ENCODE measurements at regions not wholly inside any gene's neighbourhood (a gene's known extent, or its start where the extent isn't known, plus 50 kb on each side); places are given as distances from the start of the nearest gene placed in this dataset.
"Not testable (repeated sequence)": the region's sequence is repeated elsewhere in the genome, so short reads cannot be mapped to it uniquely, and the experiment has no call there.

GRCh38 chr12:19778797-19779196 is 339.5 kb downstream of the AEBP2 start:
- no peak for DNase-seq

- no peak for DNase-seq
Observed at GRCh38 chr12:19779395-19780056, 340.2 kb downstream of the AEBP2 start.

GRCh38 chr12:19780460-19780859 is 341.2 kb downstream of the AEBP2 start:
- DNase-seq, result no peak

GRCh38 chr12:19783547-19784444 is 344.5 kb downstream of the AEBP2 start:
- no peak for DNase-seq

GRCh38 chr12:19792028-19792427 is 352.7 kb downstream of the AEBP2 start:
- peak; percentile 28 for DNase-seq

- DNase-seq, result no peak
Observed at GRCh38 chr12:19794116-19794515, 354.8 kb downstream of the AEBP2 start.

GRCh38 chr12:19799216-19799615 is 359.9 kb downstream of the AEBP2 start:
- no peak for DNase-seq

GRCh38 chr12:19799895-19800602 is 360.8 kb downstream of the AEBP2 start:
- no peak for DNase-seq

- no peak for DNase-seq
Observed at GRCh38 chr12:19800884-19801283, 361.6 kb downstream of the AEBP2 start.

- no peak for DNase-seq
Observed at GRCh38 chr12:19801941-19802340, 362.6 kb downstream of the AEBP2 start.

- DNase-seq, result no peak
Observed at GRCh38 chr12:19802915-19803314, 363.6 kb downstream of the AEBP2 start.

- DNase-seq, result no peak
Observed at GRCh38 chr12:19804737-19805136, 365.4 kb downstream of the AEBP2 start.

GRCh38 chr12:19808371-19808770 is 369.1 kb downstream of the AEBP2 start:
- no peak for DNase-seq

GRCh38 chr12:19810213-19810612 is 370.9 kb downstream of the AEBP2 start:
- no peak for DNase-seq

- DNase-seq, result no peak
Observed at GRCh38 chr12:19811922-19812321, 372.6 kb downstream of the AEBP2 start.

GRCh38 chr12:19819231-19819630 is 379.9 kb downstream of the AEBP2 start:
- no peak for DNase-seq

- no peak for DNase-seq
Observed at GRCh38 chr12:19822476-19822875, 383.2 kb downstream of the AEBP2 start.

GRCh38 chr12:19823326-19823725 is 384.0 kb downstream of the AEBP2 start:
- DNase-seq, result not testable (repeated sequence)

- DNase-seq, result no peak
Observed at GRCh38 chr12:19826980-19827550, 387.8 kb downstream of the AEBP2 start.

- DNase-seq, result no peak
Observed at GRCh38 chr12:19829100-19829853, 390.0 kb downstream of the AEBP2 start.

- no peak for DNase-seq
Observed at GRCh38 chr12:19830446-19830845, 391.2 kb downstream of the AEBP2 start.

- peak; percentile 3 for DNase-seq
Observed at GRCh38 chr12:19833775-19834501, 394.6 kb downstream of the AEBP2 start.
